ENCODE measurements at regions not wholly inside any gene's neighbourhood (a gene's known extent, or its start where the extent isn't known, plus 50 kb on each side); places are given as distances from the start of the nearest gene placed in this dataset.

- peak; percentile 78 for DNase-seq (ENCODE audit: low read depth)
- no peak overlapping the region for H3K4me3 ChIP-seq (ENCODE audit: low read depth, low read length)
- peak; percentile 99 for TF ChIP-seq CTCF (conservative IDR thresholded peaks at IDR 0.05; ENCODE audit: low read depth, low read length)
Measured at GRCh38 chr9:79129865-79130480, 441.8 kb upstream of the TLE4 start.

- no peak for TF ChIP-seq CTCF (conservative IDR thresholded peaks at IDR 0.05; ENCODE audit: low read depth, low read length)
- H3K4me3 ChIP-seq (ENCODE audit: low read depth, low read length), result no peak overlapping the region
- no peak for DNase-seq (ENCODE audit: low read depth)
Measured at GRCh38 chr9:79131246-79131774, 440.5 kb upstream of the TLE4 start.

- H3K4me3 ChIP-seq (ENCODE audit: low read depth, low read length), result no peak overlapping the region
- no peak for TF ChIP-seq CTCF (conservative IDR thresholded peaks at IDR 0.05; ENCODE audit: low read depth, low read length)
- DNase-seq (ENCODE audit: low read depth), result no peak
Measured at GRCh38 chr9:79131824-79132377, 439.9 kb upstream of the TLE4 start.

GRCh38 chr9:79134654-79135053, 437.1 kb upstream of the TLE4 start:
- peak; percentile 53 for TF ChIP-seq CTCF (conservative IDR thresholded peaks at IDR 0.05; ENCODE audit: low read depth, low read length)
- H3K4me3 ChIP-seq (ENCODE audit: low read depth, low read length), result no peak overlapping the region
- DNase-seq (ENCODE audit: low read depth), result peak; percentile 37

- DNase-seq (ENCODE audit: low read depth), result no peak
- H3K4me3 ChIP-seq (ENCODE audit: low read depth, low read length), result no peak overlapping the region
- TF ChIP-seq CTCF (conservative IDR thresholded peaks at IDR 0.05; ENCODE audit: low read depth, low read length), result no peak
Measured at GRCh38 chr9:79135681-79136415, 435.9 kb upstream of the TLE4 start.

GRCh38 chr9:79140751-79141150, 431.0 kb upstream of the TLE4 start:
- TF ChIP-seq CTCF (conservative IDR thresholded peaks at IDR 0.05; ENCODE audit: low read depth, low read length), result no peak
- no peak for DNase-seq (ENCODE audit: low read depth)
- H3K4me3 ChIP-seq (ENCODE audit: low read depth, low read length), result no peak overlapping the region
